A673 (cell line): ENCODE measurements at regions not wholly inside any gene's neighbourhood (a gene's known extent, or its start where the extent isn't known, plus 50 kb on each side); places are given as distances from the start of the nearest gene placed in this dataset.

ENCODE experiments used
- BruUV-seq: library from RNA; stranded (reverse); fragments of 400-500 nt; replicated peaks from 2 replicates; lab custom pipeline; 2021; lab: Mats Ljungman, UMichigan
- CTCF ChIA-PET: fragments of 300-600 bp; sonication (Branson Sonifier 250); formaldehyde crosslinking; loops from one replicate; lab custom pipeline; 2022; ENCODE audit warnings: antibody characterized with exemption; lab: Charles Lee
- POLR2A ChIA-PET: fragments of 300-600 bp; sonication (Branson Sonifier 250); formaldehyde crosslinking; loops from one replicate; lab custom pipeline; 2022; ENCODE audit warnings: antibody characterized with exemption; ENCODE audit not compliant: low non-redundant PET; lab: Charles Lee
- DNase-seq: peaks from one replicate; pipeline ENCODE4 v3.0.0-alpha.2; 2015; ENCODE audit warnings: low spot score
- H3K27ac ChIP-seq: fragments of 200-600 bp; sonication (generic); 2 replicates; pipeline ENCODE4 v1.5.1; 2016; ENCODE audit warnings: mixed run types, low read depth, mild to moderate bottlenecking, mixed read lengths, antibody characterized with exemption, low read length; ENCODE audit not compliant: poor library complexity, severe bottlenecking
- H3K27me3 ChIP-seq: fragments of 200-600 bp; sonication (generic); replicated peaks from 2 replicates; pipeline ENCODE4 v1.6.1; 2017; ENCODE audit warnings: mixed run types, low read depth, mild to moderate bottlenecking, mixed read lengths, antibody characterized with exemption, low read length; ENCODE audit not compliant: insufficient read depth, poor library complexity
- H3K36me3 ChIP-seq: fragments of 200-600 bp; sonication (generic); 2 replicates; pipeline ENCODE4 v1.6.1; 2016; ENCODE audit warnings: mixed run types, mild to moderate bottlenecking, mixed read lengths, antibody characterized with exemption, low read length; ENCODE audit not compliant: insufficient read depth, poor library complexity, severe bottlenecking
- H3K4me1 ChIP-seq: fragments of 200-600 bp; sonication (generic); 2 replicates; pipeline ENCODE4 v1.6.1; 2017; ENCODE audit warnings: mixed run types, mild to moderate bottlenecking, mixed read lengths, antibody characterized with exemption, low read length; ENCODE audit not compliant: insufficient read depth, poor library complexity, severe bottlenecking
- H3K4me3 ChIP-seq: fragments of 200-600 bp; sonication (generic); 2 replicates; pipeline ENCODE4 v1.5.1; 2016; ENCODE audit warnings: low read depth, mixed run types, mild to moderate bottlenecking, mixed read lengths, low read length; ENCODE audit not compliant: poor library complexity, severe bottlenecking
- H3K9me3 ChIP-seq: fragments of 200-600 bp; sonication (generic); 2 replicates; pipeline ENCODE4 v1.6.1; 2016; ENCODE audit warnings: mixed run types, low read depth, mild to moderate bottlenecking, mixed read lengths, antibody characterized with exemption, low read length; ENCODE audit not compliant: poor library complexity, severe bottlenecking
- EZH2 ChIP-seq: fragments of 200-600 bp; sonication (generic); IDR thresholded peaks from 2 replicates; pipeline ENCODE4 v1.6.1; 2017; ENCODE audit warnings: borderline replicate concordance, low read depth, mild to moderate bottlenecking, mixed read lengths, antibody characterized with exemption, low read length; ENCODE audit not compliant: poor library complexity, severe bottlenecking
- intact Hi-C: fragments of 100-400 bp; cut with micrococcal nuclease; formaldehyde crosslinking; loops from one replicate; pipeline ENCODE4 v1.10.0; 2022; ENCODE audit not compliant: unreplicated experiment
- TF ChIP-seq, protein P1 (sequence below): fragments of 300-800, 200-600 bp; sonication (generic); conservative IDR thresholded peaks from 2 replicates; pipeline ENCODE4 v1.5.1; 2017; ENCODE audit warnings: low read depth, mild to moderate bottlenecking, antibody characterized with exemption, low read length, moderate library complexity, mixed read lengths

- TF ChIP-seq, protein P1, sequence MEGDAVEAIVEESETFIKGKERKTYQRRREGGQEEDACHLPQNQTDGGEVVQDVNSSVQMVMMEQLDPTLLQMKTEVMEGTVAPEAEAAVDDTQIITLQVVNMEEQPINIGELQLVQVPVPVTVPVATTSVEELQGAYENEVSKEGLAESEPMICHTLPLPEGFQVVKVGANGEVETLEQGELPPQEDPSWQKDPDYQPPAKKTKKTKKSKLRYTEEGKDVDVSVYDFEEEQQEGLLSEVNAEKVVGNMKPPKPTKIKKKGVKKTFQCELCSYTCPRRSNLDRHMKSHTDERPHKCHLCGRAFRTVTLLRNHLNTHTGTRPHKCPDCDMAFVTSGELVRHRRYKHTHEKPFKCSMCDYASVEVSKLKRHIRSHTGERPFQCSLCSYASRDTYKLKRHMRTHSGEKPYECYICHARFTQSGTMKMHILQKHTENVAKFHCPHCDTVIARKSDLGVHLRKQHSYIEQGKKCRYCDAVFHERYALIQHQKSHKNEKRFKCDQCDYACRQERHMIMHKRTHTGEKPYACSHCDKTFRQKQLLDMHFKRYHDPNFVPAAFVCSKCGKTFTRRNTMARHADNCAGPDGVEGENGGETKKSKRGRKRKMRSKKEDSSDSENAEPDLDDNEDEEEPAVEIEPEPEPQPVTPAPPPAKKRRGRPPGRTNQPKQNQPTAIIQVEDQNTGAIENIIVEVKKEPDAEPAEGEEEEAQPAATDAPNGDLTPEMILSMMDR: no peak
- no peak for TF ChIP-seq EZH2
- peaks cover 15% of the 10 kb centered on the region for H3K27me3 ChIP-seq
- no peaks in the 10 kb centered on the region for H3K9me3 ChIP-seq
- ChIA-PET CTCF (no interaction called here), POLR2A (no interaction called here)
- no peak overlapping the region for H3K27ac ChIP-seq
- H3K36me3 ChIP-seq: no peaks in the 10 kb centered on the region
- H3K4me3 ChIP-seq: no peak overlapping the region
- H3K4me1 ChIP-seq: no peaks in the 10 kb centered on the region
- intact Hi-C loops: no loop called here
- no TSS peak for BruUV-seq
- no peak for DNase-seq
Measured at GRCh38 chr4:176864238-176864637, 71.5 kb upstream of the VEGFC start.

- CTCF ChIA-PET: no interaction called here
- no TSS peak for BruUV-seq
- Histone ChIP-seq H3K27me3 (peaks cover 15% of the 10 kb centered on the region), H3K36me3 (no peaks in the 10 kb centered on the region), H3K27ac (no peak overlapping the region), H3K9me3 (no peaks in the 10 kb centered on the region), H3K4me3 (no peak overlapping the region), H3K4me1 (no peaks in the 10 kb centered on the region)
- POLR2A ChIA-PET: no interaction called here
- intact Hi-C loops: no loop called here
- TF ChIP-seq, protein P1: no peak
- no peak for TF ChIP-seq EZH2
- no peak for DNase-seq
Measured at GRCh38 chr4:176868676-176869075, 76.0 kb upstream of the VEGFC start.

DNA sequence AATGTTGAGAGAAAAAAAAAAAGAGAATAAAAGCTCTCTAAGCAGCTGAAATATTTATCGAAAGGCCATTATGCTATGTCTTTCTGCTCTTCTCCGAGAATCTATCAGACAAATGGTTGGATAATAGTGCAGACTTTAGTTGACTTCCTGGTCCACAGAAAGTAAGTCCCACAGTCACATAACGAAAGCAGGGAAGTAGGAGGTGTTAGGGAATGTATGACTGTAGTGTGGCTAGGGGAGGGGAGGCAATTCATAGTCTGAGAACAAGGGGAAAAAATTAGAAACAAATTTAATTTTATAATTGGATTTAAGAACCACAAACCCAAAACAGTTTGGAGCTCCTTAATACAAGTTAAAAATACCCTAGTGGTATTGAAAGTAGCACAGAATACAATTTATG, 79.7 kb upstream of the VEGFC start:
- Histone ChIP-seq H3K27me3 (no peaks in the 10 kb centered on the region), H3K9me3 (no peaks in the 10 kb centered on the region), H3K36me3 (no peaks in the 10 kb centered on the region), H3K4me1 (no peaks in the 10 kb centered on the region), H3K4me3 (no peak overlapping the region), H3K27ac (no peak overlapping the region)
- DNase-seq: no peak
- ChIA-PET CTCF (no interaction called here), POLR2A (no interaction called here)
- intact Hi-C loops: no loop called here
- TF ChIP-seq, protein P1: no peak
- no peak for TF ChIP-seq EZH2
- no TSS peak for BruUV-seq
